ENCODE measurements at regions not wholly inside any gene's neighbourhood (a gene's known extent, or its start where the extent isn't known, plus 50 kb on each side); places are given as distances from the start of the nearest gene placed in this dataset.

GRCh38 chr16:86359571-86359970 is 150.8 kb upstream of the FOXF1 start:
- TF ChIP-seq YY1 (IDR thresholded peaks at IDR 0.05; ENCODE audit: low read depth, low read length) (no peak), POLR2A (IDR thresholded peaks at IDR 0.05; ENCODE audit: low read depth, low read length) (no peak), PAX5 (IDR thresholded peaks at IDR 0.05; ENCODE audit: borderline replicate concordance, low read depth, low read length) (no peak), BMI1 (IDR thresholded peaks at IDR 0.05; ENCODE audit: borderline replicate concordance) (no peak), ZNF217 (IDR thresholded peaks at IDR 0.05) (no peak), JUND (IDR thresholded peaks at IDR 0.05; ENCODE audit: low read depth, low read length) (no peak), KDM1A (IDR thresholded peaks at IDR 0.05; ENCODE audit: borderline replicate concordance) (no peak)
- TF ChIP-seq, protein P1, sequence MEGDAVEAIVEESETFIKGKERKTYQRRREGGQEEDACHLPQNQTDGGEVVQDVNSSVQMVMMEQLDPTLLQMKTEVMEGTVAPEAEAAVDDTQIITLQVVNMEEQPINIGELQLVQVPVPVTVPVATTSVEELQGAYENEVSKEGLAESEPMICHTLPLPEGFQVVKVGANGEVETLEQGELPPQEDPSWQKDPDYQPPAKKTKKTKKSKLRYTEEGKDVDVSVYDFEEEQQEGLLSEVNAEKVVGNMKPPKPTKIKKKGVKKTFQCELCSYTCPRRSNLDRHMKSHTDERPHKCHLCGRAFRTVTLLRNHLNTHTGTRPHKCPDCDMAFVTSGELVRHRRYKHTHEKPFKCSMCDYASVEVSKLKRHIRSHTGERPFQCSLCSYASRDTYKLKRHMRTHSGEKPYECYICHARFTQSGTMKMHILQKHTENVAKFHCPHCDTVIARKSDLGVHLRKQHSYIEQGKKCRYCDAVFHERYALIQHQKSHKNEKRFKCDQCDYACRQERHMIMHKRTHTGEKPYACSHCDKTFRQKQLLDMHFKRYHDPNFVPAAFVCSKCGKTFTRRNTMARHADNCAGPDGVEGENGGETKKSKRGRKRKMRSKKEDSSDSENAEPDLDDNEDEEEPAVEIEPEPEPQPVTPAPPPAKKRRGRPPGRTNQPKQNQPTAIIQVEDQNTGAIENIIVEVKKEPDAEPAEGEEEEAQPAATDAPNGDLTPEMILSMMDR (IDR thresholded peaks at IDR 0.05 in 2 of 3, conservative IDR thresholded peaks at IDR 0.05 in 1 of 3; ENCODE audit: control insufficient read depth in 2 of 3, extremely low read depth in 1 of 3, insufficient read depth in 1 of 3, low read depth in 3 of 3, low read length in 3 of 3), result no peak

Data from GM12878 (cell line).